ENCODE measurements at regions not wholly inside any gene's neighbourhood (a gene's known extent, or its start where the extent isn't known, plus 50 kb on each side); places are given as distances from the start of the nearest gene placed in this dataset.

DNA sequence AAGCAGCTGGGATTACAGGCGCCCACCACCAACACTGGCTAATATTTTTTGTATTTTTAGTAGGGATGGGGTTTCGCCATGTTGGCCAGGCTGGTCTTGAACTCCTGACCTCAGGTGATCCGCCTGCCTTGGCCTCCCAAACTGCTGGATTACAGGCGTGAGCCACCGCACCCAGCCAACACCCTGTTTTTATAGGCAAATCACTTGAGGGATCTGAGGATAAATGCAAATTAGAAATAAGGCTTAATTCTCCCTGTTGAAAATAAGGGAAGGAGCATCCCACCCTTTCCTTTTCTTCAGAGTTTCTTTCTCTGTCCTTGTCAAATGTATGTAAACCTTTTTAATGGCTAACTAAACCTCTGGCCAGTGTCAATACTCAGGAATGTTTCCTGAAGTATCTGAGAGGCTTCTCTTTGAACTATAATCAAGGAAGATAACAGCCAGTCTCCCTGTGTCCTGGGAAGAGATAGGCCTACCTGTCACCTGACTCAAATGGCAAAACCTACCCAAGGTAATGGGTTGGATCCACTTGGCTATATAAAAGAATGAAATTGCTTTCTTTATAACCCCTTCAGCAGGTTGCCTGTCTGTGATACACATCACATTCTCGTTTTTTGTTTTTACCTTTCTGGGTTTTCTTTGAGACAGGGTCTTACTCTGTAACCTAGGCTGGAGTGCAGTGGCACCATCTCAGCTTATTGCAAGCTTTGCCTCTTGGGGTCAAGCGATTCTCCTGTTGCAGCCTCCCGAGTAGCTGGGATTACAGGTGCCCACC lies 64.5 kb upstream of the TNFAIP3 start:
- no peaks in the 10 kb centered on the region for H3K4me1 ChIP-seq
- no peak for DNase-seq (ENCODE audit: extremely low spot score in 2 of 2)
- intact Hi-C loops (cut with DNase I) = no loop called here
- H3K4me3 ChIP-seq = no peak overlapping the region
- no peaks in the 10 kb centered on the region for H3K9me3 ChIP-seq
- no peaks in the 10 kb centered on the region for H3K36me3 ChIP-seq
- TF ChIP-seq POLR2A (IDR thresholded peaks at IDR 0.05) = no peak
- no peak for TF ChIP-seq POLR2AphosphoS5 (IDR thresholded peaks at IDR 0.05; ENCODE audit: insufficient read depth in 1 of 2, low read depth in 1 of 2)
- TF ChIP-seq, protein P1, sequence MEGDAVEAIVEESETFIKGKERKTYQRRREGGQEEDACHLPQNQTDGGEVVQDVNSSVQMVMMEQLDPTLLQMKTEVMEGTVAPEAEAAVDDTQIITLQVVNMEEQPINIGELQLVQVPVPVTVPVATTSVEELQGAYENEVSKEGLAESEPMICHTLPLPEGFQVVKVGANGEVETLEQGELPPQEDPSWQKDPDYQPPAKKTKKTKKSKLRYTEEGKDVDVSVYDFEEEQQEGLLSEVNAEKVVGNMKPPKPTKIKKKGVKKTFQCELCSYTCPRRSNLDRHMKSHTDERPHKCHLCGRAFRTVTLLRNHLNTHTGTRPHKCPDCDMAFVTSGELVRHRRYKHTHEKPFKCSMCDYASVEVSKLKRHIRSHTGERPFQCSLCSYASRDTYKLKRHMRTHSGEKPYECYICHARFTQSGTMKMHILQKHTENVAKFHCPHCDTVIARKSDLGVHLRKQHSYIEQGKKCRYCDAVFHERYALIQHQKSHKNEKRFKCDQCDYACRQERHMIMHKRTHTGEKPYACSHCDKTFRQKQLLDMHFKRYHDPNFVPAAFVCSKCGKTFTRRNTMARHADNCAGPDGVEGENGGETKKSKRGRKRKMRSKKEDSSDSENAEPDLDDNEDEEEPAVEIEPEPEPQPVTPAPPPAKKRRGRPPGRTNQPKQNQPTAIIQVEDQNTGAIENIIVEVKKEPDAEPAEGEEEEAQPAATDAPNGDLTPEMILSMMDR (IDR thresholded peaks at IDR 0.05) = no peak
- H3K27me3 ChIP-seq = no peaks in the 10 kb centered on the region
- no peak overlapping the region for H3K27ac ChIP-seq

DNA sequence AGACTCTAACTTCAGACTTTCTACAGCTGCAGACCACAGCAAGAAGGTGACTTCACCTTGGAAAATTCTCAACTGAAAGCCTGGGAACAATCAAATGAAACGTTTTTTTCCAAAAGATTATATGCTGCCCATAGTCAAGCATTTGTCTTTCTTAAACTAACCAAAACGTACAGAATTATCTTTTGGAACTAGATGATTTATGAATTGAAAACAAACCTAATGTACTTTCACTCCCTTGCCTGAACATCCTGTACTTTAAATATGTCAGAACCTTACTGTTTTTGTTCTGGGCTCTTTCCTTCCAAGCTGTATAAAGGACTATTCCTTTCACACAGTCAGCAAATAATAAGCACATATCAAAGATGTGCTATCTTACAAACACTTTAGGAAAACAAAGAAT lies 62.4 kb upstream of the TNFAIP3 start:
- no peaks in the 10 kb centered on the region for H3K9me3 ChIP-seq
- no peak overlapping the region for H3K27ac ChIP-seq
- H3K27me3 ChIP-seq = no peaks in the 10 kb centered on the region
- H3K36me3 ChIP-seq = no peaks in the 10 kb centered on the region
- no peak overlapping the region for H3K4me3 ChIP-seq
- TF ChIP-seq, protein P1 (IDR thresholded peaks at IDR 0.05) = no peak
- no peak for TF ChIP-seq POLR2AphosphoS5 (IDR thresholded peaks at IDR 0.05; ENCODE audit: insufficient read depth in 1 of 2, low read depth in 1 of 2)
- no peak for TF ChIP-seq POLR2A (IDR thresholded peaks at IDR 0.05)
- H3K4me1 ChIP-seq = peaks cover 6% of the 10 kb centered on the region
- no peak for DNase-seq (ENCODE audit: extremely low spot score in 2 of 2)
- intact Hi-C loops (cut with DNase I) = no loop called here

DNA sequence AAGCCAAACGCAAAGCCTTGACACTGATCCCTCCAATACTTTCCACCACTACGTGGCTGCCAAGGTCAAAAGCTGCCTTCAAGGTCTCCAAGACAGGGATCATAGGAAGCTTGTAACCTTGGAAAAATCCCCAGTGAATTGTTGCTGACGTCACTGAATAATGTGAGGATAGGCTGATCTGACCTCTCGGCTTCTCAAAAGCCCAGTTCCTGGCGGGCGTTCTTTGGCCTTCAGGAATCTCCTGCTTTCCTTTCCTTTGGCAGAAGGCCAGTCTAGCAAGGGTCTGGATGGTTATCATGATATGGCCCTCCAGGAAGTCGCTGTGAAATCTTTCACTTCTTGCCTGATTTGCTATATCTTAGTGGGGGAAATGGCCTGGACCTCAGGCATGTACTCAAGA lies 61.4 kb upstream of the TNFAIP3 start:
- Histone ChIP-seq H3K27me3 (no peaks in the 10 kb centered on the region), H3K4me3 (no peak overlapping the region), H3K9me3 (no peaks in the 10 kb centered on the region), H3K27ac (no peak overlapping the region), H3K4me1 (peaks cover 6% of the 10 kb centered on the region), H3K36me3 (no peaks in the 10 kb centered on the region)
- no peak for DNase-seq (ENCODE audit: extremely low spot score in 2 of 2)
- no peak for TF ChIP-seq POLR2AphosphoS5 (IDR thresholded peaks at IDR 0.05; ENCODE audit: insufficient read depth in 1 of 2, low read depth in 1 of 2)
- TF ChIP-seq, protein P1 (IDR thresholded peaks at IDR 0.05) = no peak
- TF ChIP-seq POLR2A (IDR thresholded peaks at IDR 0.05) = no peak
- intact Hi-C loops (cut with DNase I) = no loop called here

DNA sequence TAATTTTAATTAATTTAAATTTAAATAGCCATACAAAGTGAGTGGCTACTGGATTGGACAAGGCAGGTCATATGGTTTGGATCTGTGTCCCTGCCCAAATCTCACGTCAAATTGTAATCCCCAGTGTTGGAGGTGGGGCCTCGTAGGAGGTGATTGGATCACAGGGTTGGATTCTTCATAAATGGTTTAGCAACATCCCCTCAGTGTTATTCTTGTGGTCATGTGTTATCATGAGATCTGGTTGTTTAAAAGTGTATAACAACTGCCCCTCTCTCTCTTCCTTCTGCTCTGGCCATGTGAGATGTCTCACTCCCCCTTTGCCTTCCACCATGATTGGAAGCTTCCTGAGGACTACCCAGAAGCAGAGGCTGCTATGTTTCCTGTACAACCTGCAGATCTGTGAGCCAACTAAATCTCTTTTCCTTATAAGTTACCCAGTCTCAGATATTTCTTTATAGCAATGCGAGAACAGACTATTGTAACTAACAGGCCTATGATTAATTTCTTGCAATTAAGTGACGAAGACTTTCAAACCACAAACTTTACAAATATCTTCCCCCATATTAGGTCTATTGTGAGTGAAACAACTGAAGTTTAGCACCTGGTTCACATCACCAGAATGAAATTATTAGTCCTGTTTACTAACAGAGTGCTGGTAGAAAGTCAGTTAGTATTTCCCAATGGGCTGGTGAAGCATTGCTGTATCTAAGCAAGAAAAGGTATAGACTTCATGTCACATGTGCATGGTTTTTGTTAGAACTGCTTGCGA lies 60.0 kb upstream of the TNFAIP3 start:
- no peaks in the 10 kb centered on the region for H3K27me3 ChIP-seq
- H3K9me3 ChIP-seq = no peaks in the 10 kb centered on the region
- H3K4me1 ChIP-seq = peaks cover 21% of the 10 kb centered on the region
- intact Hi-C loops (cut with DNase I) = no loop called here
- TF ChIP-seq, protein P1 (IDR thresholded peaks at IDR 0.05) = no peak
- TF ChIP-seq POLR2AphosphoS5 (IDR thresholded peaks at IDR 0.05; ENCODE audit: insufficient read depth in 1 of 2, low read depth in 1 of 2) (no peak), POLR2A (IDR thresholded peaks at IDR 0.05) (no peak)
- H3K4me3 ChIP-seq = no peak overlapping the region
- DNase-seq (ENCODE audit: extremely low spot score in 2 of 2) = no peak
- no peaks in the 10 kb centered on the region for H3K36me3 ChIP-seq
- H3K27ac ChIP-seq = no peak overlapping the region

DNA sequence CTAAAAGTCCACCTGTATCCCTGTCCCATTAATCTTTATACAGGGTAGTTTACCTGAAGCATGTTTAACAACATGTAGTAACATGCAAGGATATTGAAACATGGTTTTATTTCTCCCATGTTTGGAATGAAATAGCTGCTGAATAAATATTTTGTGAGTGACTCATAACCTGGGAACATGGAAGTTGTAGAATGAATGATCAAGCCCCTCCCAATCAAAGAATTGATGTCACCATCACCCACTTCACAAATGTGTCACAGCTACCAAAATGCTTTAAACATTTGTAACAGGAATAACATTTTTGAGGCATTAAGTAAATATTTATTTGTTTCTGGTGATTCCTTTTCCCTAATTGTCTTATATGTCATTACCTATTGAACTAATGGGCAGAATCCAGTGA lies 58.9 kb upstream of the TNFAIP3 start:
- intact Hi-C loops (cut with DNase I) = no loop called here
- H3K4me3 ChIP-seq = no peak overlapping the region
- H3K9me3 ChIP-seq = no peaks in the 10 kb centered on the region
- peaks cover 23% of the 10 kb centered on the region for H3K4me1 ChIP-seq
- no peak for DNase-seq (ENCODE audit: extremely low spot score in 2 of 2)
- H3K36me3 ChIP-seq = no peaks in the 10 kb centered on the region
- H3K27me3 ChIP-seq = no peaks in the 10 kb centered on the region
- H3K27ac ChIP-seq = no peak overlapping the region
- TF ChIP-seq POLR2A (IDR thresholded peaks at IDR 0.05) (no peak), POLR2AphosphoS5 (IDR thresholded peaks at IDR 0.05; ENCODE audit: insufficient read depth in 1 of 2, low read depth in 1 of 2) (no peak)
- TF ChIP-seq, protein P1 (IDR thresholded peaks at IDR 0.05) = no peak

Measured in vagina (tissue), 2 donors.